ENCODE measurements at regions not wholly inside any gene's neighbourhood (a gene's known extent, or its start where the extent isn't known, plus 50 kb on each side); places are given as distances from the start of the nearest gene placed in this dataset.

GRCh38 chr10:78935697-78936407 is 132.9 kb upstream of the ZMIZ1 start:
- no peak for TF ChIP-seq CTCF (conservative IDR thresholded peaks at IDR 0.05 in 1 of 2, IDR thresholded peaks at IDR 0.05 in 1 of 2; ENCODE audit: extremely low read depth in 1 of 2, insufficient read depth in 1 of 2, low read depth in 1 of 2, low read length in 2 of 2)
- no peak for TF ChIP-seq EZH2 (IDR thresholded peaks at IDR 0.05; ENCODE audit: borderline replicate concordance, low read length)

All from mammary epithelial cell (primary cell).